GM12864 (cell line): ENCODE measurements at regions not wholly inside any gene's neighbourhood (a gene's known extent, or its start where the extent isn't known, plus 50 kb on each side); places are given as distances from the start of the nearest gene placed in this dataset.
A peak's percentile ranks its signal among the peaks of the same experiment; 100 is the strongest.
"Not testable (repeated sequence)": the region's sequence is repeated elsewhere in the genome, so short reads cannot be mapped to it uniquely, and the experiment has no call there.

ENCODE experiments used
- DNase-seq: peaks from one replicate; pipeline ENCODE4 v3.0.0-alpha.2; 2011; ENCODE audit warnings: low read depth
- H3K4me3 ChIP-seq: 2 replicates; pipeline ENCODE4 v1.5.1; 2011; ENCODE audit warnings: mild to moderate bottlenecking, low read depth, low read length, control low read depth
- CTCF ChIP-seq: IDR thresholded peaks from 2 replicates; pipeline ENCODE4 v1.5.1; 2011; ENCODE audit warnings: low read depth, mild to moderate bottlenecking, moderate library complexity, low read length, control low read depth, inconsistent platforms; ENCODE audit errors: missing control alignments

DNA sequence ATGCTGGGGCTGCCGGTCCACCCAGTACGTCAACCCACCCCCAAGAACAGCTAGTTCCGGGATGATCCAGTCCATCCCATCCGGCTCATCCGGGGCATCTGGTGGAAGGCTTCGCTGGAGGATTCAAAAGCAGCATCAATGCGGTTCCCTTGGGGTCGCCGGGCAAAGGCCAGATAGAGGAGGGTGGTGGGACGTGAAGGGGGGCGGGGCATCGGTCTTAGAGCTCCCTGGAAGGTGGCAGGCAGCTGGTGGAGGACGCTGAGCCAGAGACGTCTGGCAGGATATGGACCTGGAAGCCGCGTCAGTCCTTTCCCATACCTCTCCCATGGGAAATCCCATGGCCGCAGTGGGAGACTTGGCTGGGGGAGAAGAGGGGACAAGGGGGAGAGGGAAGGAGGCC is 1500.8 kb upstream of the DEFB115 start:
- TF ChIP-seq CTCF, result no peak
- no peak for DNase-seq
- no peak overlapping the region for H3K4me3 ChIP-seq

DNA sequence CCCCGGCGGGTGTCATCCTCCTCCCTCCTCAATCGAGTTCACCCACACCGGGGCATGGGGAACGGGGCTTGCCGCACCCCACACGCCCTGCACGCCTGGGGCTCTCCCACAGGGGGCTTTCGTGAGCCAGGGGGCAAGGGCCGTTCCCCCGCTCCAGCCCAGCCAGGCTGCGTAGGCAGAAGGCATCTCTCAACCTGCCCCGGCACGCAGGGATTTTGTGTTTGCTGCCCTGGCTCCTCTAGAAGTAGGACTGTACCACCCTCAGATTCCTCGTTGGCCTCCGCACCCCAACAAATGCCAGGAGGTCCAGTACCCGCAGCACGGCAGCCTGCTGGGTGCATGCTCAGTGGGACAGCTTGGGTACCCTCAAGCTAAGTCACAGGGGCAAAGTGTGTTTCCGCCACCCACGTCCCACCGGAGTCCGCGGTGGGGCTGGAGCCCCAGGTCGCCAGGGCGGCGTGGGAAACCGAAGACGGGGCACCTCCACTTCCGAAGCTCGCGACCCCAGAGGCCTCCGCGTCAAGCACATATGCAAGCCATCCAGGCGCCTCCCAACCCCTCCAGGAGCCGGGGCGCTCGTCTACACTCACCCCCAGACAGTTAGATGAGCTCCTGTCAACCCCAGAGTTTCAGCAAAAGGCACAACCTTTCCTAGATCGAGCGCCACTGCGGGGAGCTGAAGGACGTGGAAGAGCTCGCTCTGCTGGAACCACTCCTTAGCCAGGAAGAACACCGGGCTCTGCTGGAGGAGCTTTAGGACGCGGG is 1495.7 kb upstream of the DEFB115 start:
- DNase-seq, result not testable (repeated sequence)

GRCh38 chr20:29762620-29763019 is 1494.8 kb upstream of the DEFB115 start:
- no peak for DNase-seq
- no peak for TF ChIP-seq CTCF
- no peak overlapping the region for H3K4me3 ChIP-seq

More for the DNA sequence above, 1495.7 kb upstream of the DEFB115 start:
- not testable (repeated sequence) for H3K4me3 ChIP-seq

DNA sequence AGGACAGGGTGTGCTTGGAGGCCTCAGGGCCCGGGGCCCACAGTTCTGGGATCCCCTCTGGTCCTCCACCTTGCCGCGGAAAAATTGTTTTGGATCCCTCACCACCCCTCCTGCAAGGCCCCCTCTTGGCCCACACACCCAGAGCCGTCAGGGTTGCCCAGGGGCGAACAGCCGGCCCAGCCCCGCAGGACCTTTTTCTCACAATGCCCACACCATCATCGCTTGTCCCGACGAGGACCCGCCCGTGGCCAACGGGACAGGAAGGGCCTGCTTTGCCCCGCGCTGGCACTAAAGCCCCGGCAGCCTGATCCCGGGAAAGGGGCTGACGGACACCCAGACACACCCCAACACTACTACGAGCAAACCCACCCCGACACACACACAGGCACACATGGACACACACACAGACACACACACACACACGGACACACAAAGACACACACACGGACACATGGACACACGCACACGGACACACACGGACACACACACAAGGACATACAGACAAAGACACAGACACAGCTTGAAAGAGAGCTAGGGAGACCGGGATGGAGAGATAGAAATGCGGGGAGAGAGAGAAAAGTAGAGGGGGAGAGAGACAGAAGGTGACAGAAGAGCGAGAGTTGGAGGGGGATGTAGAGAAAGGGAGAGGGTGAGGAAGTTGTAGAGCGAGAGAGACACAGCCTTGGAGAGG is 1493.5 kb upstream of the DEFB115 start:
- no peak for DNase-seq
- no peak for TF ChIP-seq CTCF
- H3K4me3 ChIP-seq, result no peak overlapping the region

GRCh38 chr20:29764922-29765610 is 1492.4 kb upstream of the DEFB115 start:
- DNase-seq, H3K4me3 ChIP-seq: not testable (repeated sequence)
- TF ChIP-seq CTCF, result peak; percentile 37

GRCh38 chr20:29778033-29778432 is 1479.4 kb upstream of the DEFB115 start:
- DNase-seq, H3K4me3 ChIP-seq: not testable (repeated sequence)

DNA sequence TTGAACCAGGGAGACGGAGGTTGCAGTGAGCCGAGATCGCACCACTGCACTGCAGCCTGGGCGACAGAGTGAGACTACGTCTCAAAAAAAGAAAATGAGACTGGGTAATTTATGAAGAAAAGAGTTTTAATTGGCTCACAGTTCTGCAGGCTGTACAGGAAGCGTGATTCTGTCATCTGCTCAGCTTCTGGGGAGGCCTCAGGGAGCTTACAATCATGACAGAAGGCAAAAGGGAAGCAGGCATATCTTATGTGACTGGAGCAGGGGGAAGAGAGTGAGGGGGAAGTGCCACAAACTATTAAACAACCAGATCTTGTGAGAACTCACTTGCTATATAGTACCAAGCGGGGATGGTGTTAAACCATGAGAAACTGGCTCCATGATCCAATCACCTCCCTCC is 1476.2 kb upstream of the DEFB115 start:
- not testable (repeated sequence) for DNase-seq, H3K4me3 ChIP-seq

- DNase-seq, H3K4me3 ChIP-seq: not testable (repeated sequence)
Observed at GRCh38 chr20:29781891-29782290, 1475.6 kb upstream of the DEFB115 start.

DNA sequence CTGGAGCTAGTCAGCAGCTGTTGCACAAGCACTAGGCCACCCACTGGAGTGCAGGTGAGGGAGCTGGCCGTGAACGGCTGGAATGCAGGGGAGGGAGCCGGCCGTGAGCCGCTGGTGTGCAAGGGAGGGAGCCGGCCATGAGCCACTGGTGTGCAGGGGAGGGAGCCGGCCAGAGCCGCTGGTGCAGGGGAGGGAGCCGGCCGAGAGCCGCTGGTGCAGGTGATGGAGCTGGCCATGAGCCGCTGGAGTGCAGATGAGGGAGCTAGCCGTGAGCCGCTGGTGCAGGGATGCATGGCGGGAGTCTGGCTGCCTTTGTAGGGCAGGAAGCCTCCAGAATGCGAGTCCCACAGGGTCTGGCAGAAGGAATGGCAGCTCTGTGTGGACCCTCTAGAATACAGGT is 1470.0 kb upstream of the DEFB115 start:
- DNase-seq, H3K4me3 ChIP-seq: not testable (repeated sequence)
